ENCODE measurements at regions not wholly inside any gene's neighbourhood (a gene's known extent, or its start where the extent isn't known, plus 50 kb on each side); places are given as distances from the start of the nearest gene placed in this dataset.

DNA sequence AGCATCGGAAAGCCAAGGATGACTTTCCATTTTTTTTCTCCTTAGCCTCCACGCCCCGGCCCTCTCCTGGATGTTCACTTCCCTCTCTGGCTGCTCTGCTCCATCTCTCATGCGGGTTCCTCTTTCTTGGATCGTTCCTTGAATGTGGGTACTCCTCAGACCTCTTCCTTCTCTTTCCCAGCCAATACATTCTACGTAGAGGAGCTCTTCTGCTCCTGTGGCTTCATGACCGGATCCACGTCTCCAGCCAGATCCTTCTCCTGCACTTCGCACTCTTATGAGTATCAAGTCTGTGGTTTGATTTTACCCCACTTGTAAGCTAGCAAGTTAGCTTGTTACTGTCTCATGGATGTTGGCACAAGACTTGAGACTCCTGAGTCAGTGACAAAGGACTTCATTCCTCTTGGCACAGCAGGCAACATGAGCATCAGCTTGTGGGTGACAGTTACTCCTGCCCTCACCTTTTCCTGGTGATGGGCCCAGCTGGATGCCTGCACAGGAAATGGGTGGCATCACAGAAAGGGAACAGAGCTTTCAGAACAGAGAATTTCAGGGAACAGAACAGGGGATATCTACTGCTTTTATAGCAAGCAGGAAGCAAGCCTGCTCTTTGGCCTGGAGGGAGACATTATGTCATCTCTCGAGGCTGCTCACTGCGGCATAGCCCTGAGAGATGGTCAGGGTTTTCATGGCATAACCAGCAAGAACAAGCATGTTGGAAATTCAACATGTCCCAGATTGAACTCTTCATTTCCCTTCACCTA lies 100.1 kb upstream of the KIF26B start:
- TF ChIP-seq, protein P1, sequence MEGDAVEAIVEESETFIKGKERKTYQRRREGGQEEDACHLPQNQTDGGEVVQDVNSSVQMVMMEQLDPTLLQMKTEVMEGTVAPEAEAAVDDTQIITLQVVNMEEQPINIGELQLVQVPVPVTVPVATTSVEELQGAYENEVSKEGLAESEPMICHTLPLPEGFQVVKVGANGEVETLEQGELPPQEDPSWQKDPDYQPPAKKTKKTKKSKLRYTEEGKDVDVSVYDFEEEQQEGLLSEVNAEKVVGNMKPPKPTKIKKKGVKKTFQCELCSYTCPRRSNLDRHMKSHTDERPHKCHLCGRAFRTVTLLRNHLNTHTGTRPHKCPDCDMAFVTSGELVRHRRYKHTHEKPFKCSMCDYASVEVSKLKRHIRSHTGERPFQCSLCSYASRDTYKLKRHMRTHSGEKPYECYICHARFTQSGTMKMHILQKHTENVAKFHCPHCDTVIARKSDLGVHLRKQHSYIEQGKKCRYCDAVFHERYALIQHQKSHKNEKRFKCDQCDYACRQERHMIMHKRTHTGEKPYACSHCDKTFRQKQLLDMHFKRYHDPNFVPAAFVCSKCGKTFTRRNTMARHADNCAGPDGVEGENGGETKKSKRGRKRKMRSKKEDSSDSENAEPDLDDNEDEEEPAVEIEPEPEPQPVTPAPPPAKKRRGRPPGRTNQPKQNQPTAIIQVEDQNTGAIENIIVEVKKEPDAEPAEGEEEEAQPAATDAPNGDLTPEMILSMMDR (conservative IDR thresholded peaks at IDR 0.05 in 1 of 2, IDR thresholded peaks at IDR 0.05 in 1 of 2; ENCODE audit: extremely low read depth in 1 of 2, insufficient read depth in 1 of 2, low read depth in 1 of 2, low read length in 2 of 2), result no peak
- no peak for TF ChIP-seq EZH2 (IDR thresholded peaks at IDR 0.05; ENCODE audit: borderline replicate concordance, low read length)

Data from mammary epithelial cell (primary cell).